ENCODE measurements at regions not wholly inside any gene's neighbourhood (a gene's known extent, or its start where the extent isn't known, plus 50 kb on each side); places are given as distances from the start of the nearest gene placed in this dataset.
"Not testable (repeated sequence)": the region's sequence is repeated elsewhere in the genome, so short reads cannot be mapped to it uniquely, and the experiment has no call there.

DNA sequence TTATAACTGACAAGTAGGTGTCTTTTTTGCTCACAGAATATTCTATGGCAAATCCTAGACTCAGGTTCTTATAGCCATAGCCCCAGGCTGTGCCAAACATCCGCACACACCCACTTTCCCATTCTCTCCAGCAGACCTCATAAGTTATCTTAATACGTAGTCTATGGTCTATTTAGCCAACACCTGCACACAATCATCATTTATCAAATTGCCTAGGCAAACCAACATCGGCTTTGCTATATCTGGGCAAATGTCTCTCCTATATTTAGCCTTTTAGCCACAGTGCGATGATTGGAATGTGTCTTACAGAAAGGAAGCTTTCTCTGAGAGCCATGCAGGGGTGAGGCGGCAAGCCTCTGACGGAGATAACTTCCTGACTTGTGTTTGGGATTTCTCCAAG, 128.0 kb downstream of the POTEC start:
- TF ChIP-seq, protein P1, sequence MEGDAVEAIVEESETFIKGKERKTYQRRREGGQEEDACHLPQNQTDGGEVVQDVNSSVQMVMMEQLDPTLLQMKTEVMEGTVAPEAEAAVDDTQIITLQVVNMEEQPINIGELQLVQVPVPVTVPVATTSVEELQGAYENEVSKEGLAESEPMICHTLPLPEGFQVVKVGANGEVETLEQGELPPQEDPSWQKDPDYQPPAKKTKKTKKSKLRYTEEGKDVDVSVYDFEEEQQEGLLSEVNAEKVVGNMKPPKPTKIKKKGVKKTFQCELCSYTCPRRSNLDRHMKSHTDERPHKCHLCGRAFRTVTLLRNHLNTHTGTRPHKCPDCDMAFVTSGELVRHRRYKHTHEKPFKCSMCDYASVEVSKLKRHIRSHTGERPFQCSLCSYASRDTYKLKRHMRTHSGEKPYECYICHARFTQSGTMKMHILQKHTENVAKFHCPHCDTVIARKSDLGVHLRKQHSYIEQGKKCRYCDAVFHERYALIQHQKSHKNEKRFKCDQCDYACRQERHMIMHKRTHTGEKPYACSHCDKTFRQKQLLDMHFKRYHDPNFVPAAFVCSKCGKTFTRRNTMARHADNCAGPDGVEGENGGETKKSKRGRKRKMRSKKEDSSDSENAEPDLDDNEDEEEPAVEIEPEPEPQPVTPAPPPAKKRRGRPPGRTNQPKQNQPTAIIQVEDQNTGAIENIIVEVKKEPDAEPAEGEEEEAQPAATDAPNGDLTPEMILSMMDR (IDR thresholded peaks at IDR 0.05): not testable (repeated sequence)
- not testable (repeated sequence) for TF ChIP-seq POLR2A (IDR thresholded peaks at IDR 0.05)

All from esophagus squamous epithelium (tissue), 4 donors.